ENCODE measurements at regions not wholly inside any gene's neighbourhood (a gene's known extent, or its start where the extent isn't known, plus 50 kb on each side); places are given as distances from the start of the nearest gene placed in this dataset.

DNA sequence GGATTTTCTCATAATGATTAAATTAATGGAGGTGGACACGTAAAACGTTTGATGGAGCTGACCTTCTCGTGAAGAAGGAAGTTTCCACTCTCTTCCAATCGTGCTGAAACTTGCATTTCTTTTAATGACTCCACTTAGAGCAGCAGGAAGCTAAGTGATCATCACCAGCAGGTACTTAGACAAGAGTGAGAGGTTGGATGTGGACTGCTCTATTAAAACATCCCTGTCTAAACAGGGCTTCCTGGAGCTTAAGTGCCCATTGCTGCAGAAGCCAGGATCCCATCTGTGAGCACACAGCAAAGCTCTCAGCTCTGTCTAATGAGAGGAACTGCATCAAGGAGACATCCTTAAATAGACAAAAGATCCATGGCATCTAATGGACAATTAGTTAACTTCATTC is 1539.5 kb upstream of the CELF4 start:
- no peak for DNase-seq

GRCh38 chr18:39072970-39073369 is 1507.4 kb upstream of the CELF4 start:
- DNase-seq: no peak

- no peak for DNase-seq
These were observed 1496.8 kb upstream of the CELF4 start for GRCh38 chr18:39062426-39062825.

- DNase-seq: no peak
These were observed 1492.9 kb upstream of the CELF4 start for GRCh38 chr18:39058386-39059000.

- peak; percentile 55 for DNase-seq
These were observed 1491.9 kb upstream of the CELF4 start for GRCh38 chr18:39057423-39058064.

GRCh38 chr18:39053571-39053970 is 1488.0 kb upstream of the CELF4 start:
- no peak for DNase-seq

GRCh38 chr18:39051013-39051412 is 1485.4 kb upstream of the CELF4 start:
- no peak for DNase-seq

DNA sequence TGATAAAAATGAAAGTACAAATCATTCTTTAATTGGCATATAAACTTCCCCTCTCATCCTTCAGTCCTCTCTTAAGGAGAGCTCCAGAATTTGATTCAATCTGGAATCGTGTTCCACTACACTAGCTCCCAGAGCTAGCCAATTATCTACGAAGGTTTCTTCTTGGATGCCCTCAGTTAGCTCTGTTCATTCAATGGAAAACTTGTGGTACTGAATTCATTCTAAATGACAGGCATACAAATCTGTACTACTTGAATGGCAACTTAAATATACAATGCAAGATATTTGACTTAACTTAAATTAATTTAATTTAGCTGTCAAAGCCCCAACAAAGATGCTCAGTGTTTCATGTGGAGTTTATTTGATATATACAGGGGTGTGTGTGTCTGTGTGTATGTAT is 1474.2 kb upstream of the CELF4 start:
- no peak for DNase-seq

DNA sequence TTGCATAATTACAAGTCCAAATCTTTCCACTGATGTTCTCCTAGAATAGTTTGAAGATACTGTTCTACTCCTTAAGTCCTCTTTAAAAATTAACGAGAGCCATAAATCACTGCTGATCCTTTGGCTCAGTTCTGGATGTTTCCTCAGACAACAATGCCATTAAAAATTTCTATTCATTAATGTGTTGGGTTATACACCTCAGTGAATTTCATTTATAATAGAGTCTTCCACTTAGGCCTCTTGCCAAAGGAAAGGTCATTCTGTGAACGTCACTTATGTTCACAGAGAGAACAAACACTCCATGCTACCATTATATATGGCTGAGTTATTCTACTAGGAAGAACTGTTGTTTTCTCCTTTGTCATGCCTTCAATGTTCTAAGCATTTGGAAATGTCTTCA is 1472.3 kb upstream of the CELF4 start:
- DNase-seq: no peak

GRCh38 chr18:39033312-39033711 is 1467.7 kb upstream of the CELF4 start:
- no peak for DNase-seq

DNA sequence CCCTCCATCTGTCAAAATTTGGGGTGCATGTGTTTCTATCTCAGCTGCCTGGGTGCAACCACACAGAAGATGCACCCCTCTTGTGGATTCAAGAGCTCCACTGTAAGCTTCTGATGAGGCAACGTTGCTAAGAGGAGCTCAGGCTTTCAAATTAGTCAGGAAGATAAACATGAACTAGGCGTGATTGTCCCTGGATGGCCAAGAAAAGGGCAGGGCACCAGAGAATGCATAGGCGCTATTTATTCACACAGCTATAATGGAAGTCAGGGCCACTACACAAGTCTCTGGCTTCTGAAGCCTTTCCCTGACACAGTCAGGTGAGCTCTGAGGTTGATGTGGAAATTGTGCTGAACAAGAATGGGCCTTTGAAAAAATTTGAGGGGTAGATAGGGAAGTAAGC is 1466.0 kb upstream of the CELF4 start:
- no peak for DNase-seq

DNA sequence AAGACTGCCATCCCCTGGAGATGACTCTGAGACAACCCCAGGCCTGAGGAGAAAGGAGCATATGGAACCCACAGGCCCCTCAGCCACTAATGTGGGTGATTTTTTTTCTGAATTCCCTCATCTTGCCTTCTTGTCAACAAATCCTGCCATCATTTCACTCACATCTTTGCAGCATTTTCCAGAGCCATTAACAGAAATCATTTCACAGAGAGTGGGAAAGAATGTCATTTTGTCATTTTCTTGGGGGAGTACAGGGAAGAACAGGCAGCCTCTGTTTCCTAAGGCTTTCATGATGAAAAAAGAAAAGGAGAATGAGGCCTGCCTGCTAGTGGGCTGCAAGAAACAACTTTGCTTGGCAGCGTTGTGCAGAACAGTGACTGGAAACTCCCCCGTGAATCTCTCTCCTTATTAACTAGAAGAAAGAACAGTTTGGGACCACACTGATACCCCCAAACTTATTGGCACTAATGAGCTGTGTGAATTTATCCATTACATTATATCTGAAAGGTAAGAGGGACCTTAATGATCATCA is 1464.6 kb upstream of the CELF4 start:
- DNase-seq: no peak

- no peak for DNase-seq
These were observed 1459.9 kb upstream of the CELF4 start for GRCh38 chr18:39025531-39025930.

GRCh38 chr18:39019989-39020388 is 1454.4 kb upstream of the CELF4 start:
- DNase-seq: no peak

DNA sequence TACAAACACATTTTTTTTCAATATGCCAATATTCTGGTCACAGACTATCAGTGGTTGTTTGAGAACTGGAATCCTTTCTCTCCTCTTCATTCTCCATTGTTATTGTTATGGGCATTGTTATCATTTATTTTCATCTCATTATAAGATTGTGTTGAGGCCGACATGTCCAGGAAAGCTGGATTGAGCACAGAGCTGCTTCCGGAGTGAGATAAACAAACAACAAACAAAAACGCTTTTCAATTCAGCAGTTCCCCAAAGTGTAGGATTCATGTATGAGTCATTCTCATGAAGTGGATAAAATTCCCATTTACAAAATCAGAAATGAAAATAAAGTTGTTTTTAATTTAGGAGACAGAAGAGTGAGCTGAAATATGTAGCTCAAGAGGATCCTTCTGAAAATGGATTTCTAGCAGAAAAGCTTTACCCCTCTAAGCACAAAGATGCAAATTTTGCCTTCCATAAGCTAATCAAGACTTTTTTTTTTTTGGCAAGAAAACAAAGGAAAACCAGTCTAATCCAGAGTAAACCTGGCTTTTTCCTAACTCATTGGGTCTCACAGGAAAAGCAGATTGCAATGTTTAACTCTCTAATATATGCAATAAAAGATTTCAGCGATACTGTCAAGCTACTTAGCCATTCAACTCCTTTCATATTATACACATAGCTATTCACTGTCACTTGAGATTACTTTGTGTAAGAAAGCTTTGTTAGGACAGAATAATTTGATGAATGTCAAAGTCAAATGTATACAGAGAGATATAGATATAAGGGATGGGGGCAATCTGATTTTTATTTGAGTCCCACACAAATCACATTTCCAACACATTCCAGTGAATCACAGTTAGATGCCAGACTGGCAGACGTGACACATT is 1441.7 kb upstream of the CELF4 start:
- DNase-seq: no peak

DNA sequence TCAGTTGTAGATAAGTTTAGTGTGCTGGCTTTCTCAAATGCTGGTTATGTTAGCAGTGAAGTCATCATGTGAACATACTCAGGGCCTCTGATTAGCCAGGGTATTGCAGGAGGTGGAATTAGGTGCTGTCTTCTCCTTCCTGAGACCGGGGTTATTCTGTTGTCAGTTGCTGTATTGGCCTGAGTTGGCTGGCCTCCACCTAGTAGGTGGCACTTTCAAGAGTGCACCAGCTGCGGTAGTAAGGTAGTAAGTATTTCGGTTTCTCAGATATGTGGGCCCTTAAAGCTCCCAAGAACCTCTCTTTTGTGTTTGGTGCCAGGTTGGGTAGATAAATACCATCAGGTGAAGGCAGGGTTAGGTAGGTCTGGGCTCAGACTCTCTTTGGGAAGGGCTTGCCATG is 1430.5 kb upstream of the CELF4 start:
- DNase-seq: no peak

DNA sequence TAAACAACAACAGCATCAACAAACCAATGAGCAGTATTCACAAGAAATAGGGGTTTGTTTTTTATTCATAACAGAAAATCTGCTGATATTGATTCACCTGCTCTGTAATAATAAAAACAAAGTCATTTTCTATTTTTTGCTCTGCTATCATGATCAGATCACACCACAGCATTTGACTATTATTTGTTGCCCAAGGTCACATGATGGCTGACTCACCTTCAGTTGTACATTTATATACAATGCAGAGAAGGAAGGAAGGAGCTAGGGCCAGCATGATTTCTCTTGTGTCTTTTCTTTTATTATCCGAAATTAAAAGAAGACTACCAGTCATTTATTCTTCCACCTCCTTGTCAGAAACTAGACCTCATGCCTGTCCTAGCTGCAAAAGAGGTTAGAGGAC is 1427.7 kb upstream of the CELF4 start:
- DNase-seq: no peak

DNA sequence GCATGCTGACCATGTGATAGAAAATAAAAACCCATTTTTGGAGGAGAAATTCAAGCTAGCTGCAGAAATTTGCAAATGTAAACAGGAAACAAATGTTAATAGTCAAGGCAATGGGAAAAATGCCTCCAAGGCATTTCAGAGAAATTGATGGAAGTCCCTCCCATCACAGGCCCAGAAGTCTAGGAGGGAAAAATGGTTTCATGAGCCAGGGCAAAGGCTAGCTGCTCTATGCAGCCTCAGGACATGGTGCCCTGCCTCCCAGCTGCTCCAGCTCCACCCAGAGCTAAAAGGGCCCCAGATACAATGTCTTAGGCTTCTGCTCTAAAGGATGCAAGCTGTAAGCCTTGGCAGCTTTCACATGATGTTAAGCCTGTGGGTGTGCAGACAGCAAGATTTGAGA is 1419.4 kb upstream of the CELF4 start:
- DNase-seq: no peak

DNA sequence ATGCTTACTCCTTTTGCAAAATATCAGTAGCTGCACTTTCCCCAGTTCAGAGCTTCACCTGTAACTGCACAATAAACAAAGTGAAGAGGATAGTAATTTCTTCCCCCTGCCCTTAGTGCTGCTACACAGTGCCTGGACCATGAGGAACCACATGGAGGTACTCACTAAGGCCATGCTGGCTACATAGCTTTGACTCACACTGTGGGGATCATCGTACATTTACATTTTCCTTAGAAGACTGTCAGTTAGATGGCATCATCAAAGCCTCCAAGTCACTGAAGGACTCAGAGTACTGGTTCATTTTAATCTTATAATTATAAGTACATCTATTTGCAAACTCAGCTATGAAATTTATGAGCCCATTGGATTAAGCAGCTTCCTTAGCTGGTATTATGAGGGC is 1416.5 kb upstream of the CELF4 start:
- no peak for DNase-seq

DNA sequence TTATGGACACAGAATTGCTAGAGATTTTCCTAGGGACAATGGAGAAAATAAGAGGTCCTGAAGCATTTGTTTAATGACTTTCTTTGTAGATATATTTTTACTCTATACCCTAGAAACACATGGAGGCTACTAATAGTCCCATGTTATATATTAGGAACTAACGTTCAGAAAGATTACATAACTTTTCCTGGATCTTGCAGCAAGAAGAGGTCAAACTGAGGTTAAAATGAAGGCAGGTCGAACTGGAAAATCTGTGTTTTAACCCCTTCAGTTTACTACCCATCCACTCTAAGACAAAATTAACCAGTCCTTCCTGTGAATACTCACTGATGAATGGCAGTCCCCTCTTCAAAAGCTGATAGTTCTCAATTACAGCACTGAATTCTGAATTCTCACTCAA is 1415.8 kb upstream of the CELF4 start:
- no peak for DNase-seq

DNA sequence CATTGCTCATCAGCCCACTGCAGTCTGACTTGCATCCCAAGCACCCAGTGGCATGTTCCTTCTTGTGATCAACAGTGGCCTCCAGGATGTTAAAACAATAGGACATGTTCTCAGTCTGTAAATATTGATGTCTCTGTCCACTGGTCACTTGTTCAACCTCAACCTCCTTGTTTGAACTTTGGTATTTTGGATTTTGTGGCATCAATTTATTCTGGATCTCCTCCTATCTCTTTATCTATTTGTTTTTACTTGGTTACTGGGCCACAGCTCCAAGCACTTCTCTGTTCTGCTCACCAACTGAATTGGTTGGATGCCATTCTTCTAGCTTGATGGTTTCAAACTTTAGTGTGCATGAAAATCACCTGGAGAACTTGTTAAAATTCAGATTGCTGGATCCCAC is 1414.8 kb upstream of the CELF4 start:
- DNase-seq: no peak

DNA sequence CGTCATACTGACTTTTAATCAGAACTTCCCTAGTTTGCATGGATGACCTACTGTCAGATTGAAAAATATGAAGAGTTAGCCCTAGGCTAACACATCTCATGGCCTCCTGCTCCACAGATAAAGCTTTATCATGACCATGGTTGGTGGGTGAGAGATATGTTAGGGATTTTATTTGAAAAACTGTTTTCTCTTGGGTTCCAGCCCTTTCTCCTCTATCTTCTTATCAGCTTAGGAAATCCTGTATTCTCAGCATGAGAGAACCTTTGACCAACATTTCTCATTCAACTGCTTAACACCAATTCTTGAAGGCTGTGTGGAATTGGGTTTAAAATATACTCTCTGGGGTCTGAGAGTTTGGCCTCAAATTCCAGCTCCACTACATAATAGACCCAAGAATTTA is 1407.0 kb upstream of the CELF4 start:
- DNase-seq: no peak

- DNase-seq: no peak
These were observed 1406.3 kb upstream of the CELF4 start for GRCh38 chr18:38971881-38972280.

- DNase-seq: peak; percentile 5
These were observed 1401.2 kb upstream of the CELF4 start for GRCh38 chr18:38966841-38967240.
